WTC11 (cell line): ENCODE measurements at regions not wholly inside any gene's neighbourhood (a gene's known extent, or its start where the extent isn't known, plus 50 kb on each side); places are given as distances from the start of the nearest gene placed in this dataset.

Experiments used
- ATAC-seq: fragments of 200-7000 bp; cut with Tn5 transposase; 2 replicates; pipeline ENCODE4 v1.10.0; 2021; ENCODE audit warnings: mild to moderate bottlenecking, moderate library complexity
- CTCF ChIA-PET: fragments of 300-600 bp; sonication (Branson Sonifier 250); formaldehyde crosslinking; loops from one replicate; lab custom pipeline; 2021; ENCODE audit warnings: antibody characterized with exemption; lab: Charles Lee
- POLR2A ChIA-PET: fragments of 350-600 bp; sonication (Branson Sonifier 250); formaldehyde crosslinking; loops from one replicate; lab custom pipeline; 2021; ENCODE audit warnings: antibody characterized with exemption; lab: Charles Lee
- DNase-seq: peaks from one replicate; pipeline ENCODE4 v3.0.0; 2021; ENCODE audit warnings: low spot score
- H3K27ac Mint-ChIP-seq: 2 replicates; pipeline ENCODE4 v1.8.0; 2021; ENCODE audit warnings: mixed read lengths
- H3K27me3 Mint-ChIP-seq: 2 replicates; pipeline ENCODE4 v1.8.0; 2021; ENCODE audit warnings: low read depth, mild to moderate bottlenecking, moderate library complexity, mixed read lengths
- H3K36me3 Mint-ChIP-seq: 2 replicates; pipeline ENCODE4 v1.8.0; 2021; ENCODE audit warnings: mixed read lengths
- H3K4me1 Mint-ChIP-seq: 2 replicates; pipeline ENCODE4 v1.8.0; 2022; ENCODE audit warnings: mixed read lengths
- H3K4me3 Mint-ChIP-seq: 2 replicates; pipeline ENCODE4 v1.8.0; 2021; ENCODE audit warnings: mild to moderate bottlenecking, moderate library complexity, mixed read lengths
- H3K9me3 Mint-ChIP-seq: 2 replicates; pipeline ENCODE4 v1.8.0; 2021; ENCODE audit warnings: mixed read lengths
- ATF1 ChIP-seq: sonication (generic); formaldehyde crosslinking; IDR thresholded peaks from 2 replicates; pipeline ENCODE4 v1.8.1; 2023; ENCODE audit warnings: mild to moderate bottlenecking, moderate library complexity, missing genetic modification reagents
- ELF4 ChIP-seq: sonication (generic); formaldehyde crosslinking; IDR thresholded peaks from 2 replicates; pipeline ENCODE4 v1.8.1; 2022; ENCODE audit warnings: low read depth, mild to moderate bottlenecking, moderate library complexity, missing genetic modification reagents
- ESRRA ChIP-seq: sonication (generic); formaldehyde crosslinking; IDR thresholded peaks from 2 replicates; pipeline ENCODE4 v1.8.1; 2022; ENCODE audit warnings: mild to moderate bottlenecking, missing genetic modification reagents, borderline replicate concordance
- FOXK1 ChIP-seq: sonication (generic); formaldehyde crosslinking; IDR thresholded peaks from 2 replicates; pipeline ENCODE4 v1.8.0; 2022; ENCODE audit warnings: mild to moderate bottlenecking, moderate library complexity, missing genetic modification reagents
- FOXP1 ChIP-seq: sonication (generic); formaldehyde crosslinking; IDR thresholded peaks from 2 replicates; pipeline ENCODE4 v1.8.0; 2022; ENCODE audit warnings: missing genetic modification reagents, mild to moderate bottlenecking, moderate library complexity, borderline replicate concordance
- GTF2I ChIP-seq: fragments of 250-450 bp; sonication (Bioruptor Pico); conservative IDR thresholded peaks from 2 replicates; pipeline ENCODE4 v1.4.0; 2021; ENCODE audit warnings: mild to moderate bottlenecking
- IRF2 ChIP-seq: sonication (generic); formaldehyde crosslinking; IDR thresholded peaks from 2 replicates; pipeline ENCODE4 v1.8.0; 2022; ENCODE audit warnings: low read depth, missing genetic modification reagents, borderline replicate concordance
- KAT7 ChIP-seq: sonication (generic); formaldehyde crosslinking; IDR thresholded peaks from 2 replicates; pipeline ENCODE4 v1.8.1; 2023; ENCODE audit warnings: missing genetic modification reagents, mild to moderate bottlenecking, borderline replicate concordance
- NFATC4 ChIP-seq: fragments of 250-450 bp; sonication (Bioruptor Pico); IDR thresholded peaks from 2 replicates; pipeline ENCODE4 v1.9.0; 2021; ENCODE audit warnings: mild to moderate bottlenecking
- NFYB ChIP-seq: sonication (generic); formaldehyde crosslinking; conservative IDR thresholded peaks from 2 replicates; pipeline ENCODE4 v1.8.0; 2022; ENCODE audit warnings: low read depth, missing genetic modification reagents
- NR3C1 ChIP-seq: sonication (generic); formaldehyde crosslinking; conservative IDR thresholded peaks from 2 replicates; pipeline ENCODE4 v1.8.1; 2023; ENCODE audit warnings: low read depth, mild to moderate bottlenecking, missing genetic modification reagents
- PRRX2 ChIP-seq: fragments of 250-450 bp; sonication (Bioruptor Pico); IDR thresholded peaks from 2 replicates; pipeline ENCODE4 v1.8.0; 2021; ENCODE audit warnings: mild to moderate bottlenecking
- ZBTB21 ChIP-seq: sonication (generic); formaldehyde crosslinking; IDR thresholded peaks from 2 replicates; pipeline ENCODE4 v1.8.1; 2023; ENCODE audit warnings: mild to moderate bottlenecking, missing genetic modification reagents, borderline replicate concordance
- ZNF317 ChIP-seq: sonication (generic); formaldehyde crosslinking; IDR thresholded peaks from 2 replicates; pipeline ENCODE4 v1.8.1; 2023; ENCODE audit warnings: low read depth, mild to moderate bottlenecking, moderate library complexity, missing genetic modification reagents, borderline replicate concordance
- ZNF671 ChIP-seq: fragments of 250-450 bp; sonication (Bioruptor Pico); IDR thresholded peaks from 2 replicates; pipeline ENCODE4 v1.8.0; 2021; ENCODE audit warnings: mild to moderate bottlenecking
- TF ChIP-seq, protein P1 (sequence below): sonication (generic); formaldehyde crosslinking; IDR thresholded peaks from 2 replicates; pipeline ENCODE4 v1.8.1; 2023; ENCODE audit warnings: mild to moderate bottlenecking, missing genetic modification reagents
- TF ChIP-seq, protein P2 (sequence below): sonication (generic); formaldehyde crosslinking; IDR thresholded peaks from 2 replicates; pipeline ENCODE4 v1.8.0; 2023; ENCODE audit warnings: missing genetic modification reagents, mild to moderate bottlenecking, borderline replicate concordance
- TF ChIP-seq, protein P3 (sequence below): fragments of 200-600 bp; IDR thresholded peaks from 2 replicates; pipeline ENCODE4 v1.8.0; 2022; ENCODE audit warnings: antibody characterized with exemption
- TF ChIP-seq, protein P4 (sequence below): fragments of 250-450 bp; sonication (Bioruptor Pico); IDR thresholded peaks from 2 replicates; pipeline ENCODE4 v1.9.0; 2021; ENCODE audit warnings: mild to moderate bottlenecking
- TF ChIP-seq, protein P5 (sequence below): sonication (generic); formaldehyde crosslinking; IDR thresholded peaks from 2 replicates; pipeline ENCODE4 v1.8.1; 2023; ENCODE audit warnings: mild to moderate bottlenecking, missing genetic modification reagents, moderate library complexity
- TF ChIP-seq, protein P6 (sequence below): fragments of 250-450 bp; sonication (Bioruptor Pico); IDR thresholded peaks from 2 replicates; pipeline ENCODE4 v2.1.2; 2022; ENCODE audit warnings: mild to moderate bottlenecking, moderate library complexity
- TF ChIP-seq, protein P7 (sequence below): fragments of 250-450 bp; sonication (Bioruptor Pico); IDR thresholded peaks from 2 replicates; pipeline ENCODE4 v1.8.0; 2021; ENCODE audit warnings: mild to moderate bottlenecking

DNA sequence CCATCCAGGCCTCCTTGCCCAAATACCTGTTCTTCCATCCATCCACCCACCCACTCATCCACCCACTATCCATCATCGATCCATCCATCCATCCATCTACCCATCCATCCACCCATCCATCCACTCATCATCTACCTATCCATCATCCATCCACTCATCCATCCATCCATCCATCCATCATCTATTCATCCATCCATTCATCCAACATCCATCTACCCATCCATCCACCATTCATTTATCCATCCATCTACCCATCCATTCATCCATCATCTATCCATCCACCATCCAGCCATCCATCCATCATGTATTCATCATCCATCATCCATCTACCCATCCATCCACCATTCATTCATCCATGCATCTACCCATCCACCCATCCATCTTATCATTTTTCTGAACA lies 413.2 kb downstream of the CTTN start:
- Mint-ChIP-seq H3K4me3 (no peak overlapping the region), H3K9me3 (no peaks in the 10 kb centered on the region), H3K4me1 (no peaks in the 10 kb centered on the region), H3K27me3 (no peaks in the 10 kb centered on the region; the same call in 1 of the 2 replicates), H3K27ac (no peak overlapping the region), H3K36me3 (peaks cover 5% of the 10 kb centered on the region; the same call in 1 of the 2 replicates)
- CTCF ChIA-PET = no interaction called here
- TF ChIP-seq ATF1 (CRISPR knock-in tag) = no peak
- TF ChIP-seq, protein P1, sequence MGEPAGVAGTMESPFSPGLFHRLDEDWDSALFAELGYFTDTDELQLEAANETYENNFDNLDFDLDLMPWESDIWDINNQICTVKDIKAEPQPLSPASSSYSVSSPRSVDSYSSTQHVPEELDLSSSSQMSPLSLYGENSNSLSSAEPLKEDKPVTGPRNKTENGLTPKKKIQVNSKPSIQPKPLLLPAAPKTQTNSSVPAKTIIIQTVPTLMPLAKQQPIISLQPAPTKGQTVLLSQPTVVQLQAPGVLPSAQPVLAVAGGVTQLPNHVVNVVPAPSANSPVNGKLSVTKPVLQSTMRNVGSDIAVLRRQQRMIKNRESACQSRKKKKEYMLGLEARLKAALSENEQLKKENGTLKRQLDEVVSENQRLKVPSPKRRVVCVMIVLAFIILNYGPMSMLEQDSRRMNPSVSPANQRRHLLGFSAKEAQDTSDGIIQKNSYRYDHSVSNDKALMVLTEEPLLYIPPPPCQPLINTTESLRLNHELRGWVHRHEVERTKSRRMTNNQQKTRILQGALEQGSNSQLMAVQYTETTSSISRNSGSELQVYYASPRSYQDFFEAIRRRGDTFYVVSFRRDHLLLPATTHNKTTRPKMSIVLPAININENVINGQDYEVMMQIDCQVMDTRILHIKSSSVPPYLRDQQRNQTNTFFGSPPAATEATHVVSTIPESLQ (CRISPR knock-in tag) = no peak
- no peak for TF ChIP-seq NFATC4 (CRISPR knock-in tag)
- TF ChIP-seq, protein P2, sequence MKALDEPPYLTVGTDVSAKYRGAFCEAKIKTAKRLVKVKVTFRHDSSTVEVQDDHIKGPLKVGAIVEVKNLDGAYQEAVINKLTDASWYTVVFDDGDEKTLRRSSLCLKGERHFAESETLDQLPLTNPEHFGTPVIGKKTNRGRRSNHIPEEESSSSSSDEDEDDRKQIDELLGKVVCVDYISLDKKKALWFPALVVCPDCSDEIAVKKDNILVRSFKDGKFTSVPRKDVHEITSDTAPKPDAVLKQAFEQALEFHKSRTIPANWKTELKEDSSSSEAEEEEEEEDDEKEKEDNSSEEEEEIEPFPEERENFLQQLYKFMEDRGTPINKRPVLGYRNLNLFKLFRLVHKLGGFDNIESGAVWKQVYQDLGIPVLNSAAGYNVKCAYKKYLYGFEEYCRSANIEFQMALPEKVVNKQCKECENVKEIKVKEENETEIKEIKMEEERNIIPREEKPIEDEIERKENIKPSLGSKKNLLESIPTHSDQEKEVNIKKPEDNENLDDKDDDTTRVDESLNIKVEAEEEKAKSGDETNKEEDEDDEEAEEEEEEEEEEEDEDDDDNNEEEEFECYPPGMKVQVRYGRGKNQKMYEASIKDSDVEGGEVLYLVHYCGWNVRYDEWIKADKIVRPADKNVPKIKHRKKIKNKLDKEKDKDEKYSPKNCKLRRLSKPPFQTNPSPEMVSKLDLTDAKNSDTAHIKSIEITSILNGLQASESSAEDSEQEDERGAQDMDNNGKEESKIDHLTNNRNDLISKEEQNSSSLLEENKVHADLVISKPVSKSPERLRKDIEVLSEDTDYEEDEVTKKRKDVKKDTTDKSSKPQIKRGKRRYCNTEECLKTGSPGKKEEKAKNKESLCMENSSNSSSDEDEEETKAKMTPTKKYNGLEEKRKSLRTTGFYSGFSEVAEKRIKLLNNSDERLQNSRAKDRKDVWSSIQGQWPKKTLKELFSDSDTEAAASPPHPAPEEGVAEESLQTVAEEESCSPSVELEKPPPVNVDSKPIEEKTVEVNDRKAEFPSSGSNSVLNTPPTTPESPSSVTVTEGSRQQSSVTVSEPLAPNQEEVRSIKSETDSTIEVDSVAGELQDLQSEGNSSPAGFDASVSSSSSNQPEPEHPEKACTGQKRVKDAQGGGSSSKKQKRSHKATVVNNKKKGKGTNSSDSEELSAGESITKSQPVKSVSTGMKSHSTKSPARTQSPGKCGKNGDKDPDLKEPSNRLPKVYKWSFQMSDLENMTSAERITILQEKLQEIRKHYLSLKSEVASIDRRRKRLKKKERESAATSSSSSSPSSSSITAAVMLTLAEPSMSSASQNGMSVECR (CRISPR knock-in tag) = no peak
- TF ChIP-seq, protein P3, sequence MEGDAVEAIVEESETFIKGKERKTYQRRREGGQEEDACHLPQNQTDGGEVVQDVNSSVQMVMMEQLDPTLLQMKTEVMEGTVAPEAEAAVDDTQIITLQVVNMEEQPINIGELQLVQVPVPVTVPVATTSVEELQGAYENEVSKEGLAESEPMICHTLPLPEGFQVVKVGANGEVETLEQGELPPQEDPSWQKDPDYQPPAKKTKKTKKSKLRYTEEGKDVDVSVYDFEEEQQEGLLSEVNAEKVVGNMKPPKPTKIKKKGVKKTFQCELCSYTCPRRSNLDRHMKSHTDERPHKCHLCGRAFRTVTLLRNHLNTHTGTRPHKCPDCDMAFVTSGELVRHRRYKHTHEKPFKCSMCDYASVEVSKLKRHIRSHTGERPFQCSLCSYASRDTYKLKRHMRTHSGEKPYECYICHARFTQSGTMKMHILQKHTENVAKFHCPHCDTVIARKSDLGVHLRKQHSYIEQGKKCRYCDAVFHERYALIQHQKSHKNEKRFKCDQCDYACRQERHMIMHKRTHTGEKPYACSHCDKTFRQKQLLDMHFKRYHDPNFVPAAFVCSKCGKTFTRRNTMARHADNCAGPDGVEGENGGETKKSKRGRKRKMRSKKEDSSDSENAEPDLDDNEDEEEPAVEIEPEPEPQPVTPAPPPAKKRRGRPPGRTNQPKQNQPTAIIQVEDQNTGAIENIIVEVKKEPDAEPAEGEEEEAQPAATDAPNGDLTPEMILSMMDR = no peak
- TF ChIP-seq, protein P4, sequence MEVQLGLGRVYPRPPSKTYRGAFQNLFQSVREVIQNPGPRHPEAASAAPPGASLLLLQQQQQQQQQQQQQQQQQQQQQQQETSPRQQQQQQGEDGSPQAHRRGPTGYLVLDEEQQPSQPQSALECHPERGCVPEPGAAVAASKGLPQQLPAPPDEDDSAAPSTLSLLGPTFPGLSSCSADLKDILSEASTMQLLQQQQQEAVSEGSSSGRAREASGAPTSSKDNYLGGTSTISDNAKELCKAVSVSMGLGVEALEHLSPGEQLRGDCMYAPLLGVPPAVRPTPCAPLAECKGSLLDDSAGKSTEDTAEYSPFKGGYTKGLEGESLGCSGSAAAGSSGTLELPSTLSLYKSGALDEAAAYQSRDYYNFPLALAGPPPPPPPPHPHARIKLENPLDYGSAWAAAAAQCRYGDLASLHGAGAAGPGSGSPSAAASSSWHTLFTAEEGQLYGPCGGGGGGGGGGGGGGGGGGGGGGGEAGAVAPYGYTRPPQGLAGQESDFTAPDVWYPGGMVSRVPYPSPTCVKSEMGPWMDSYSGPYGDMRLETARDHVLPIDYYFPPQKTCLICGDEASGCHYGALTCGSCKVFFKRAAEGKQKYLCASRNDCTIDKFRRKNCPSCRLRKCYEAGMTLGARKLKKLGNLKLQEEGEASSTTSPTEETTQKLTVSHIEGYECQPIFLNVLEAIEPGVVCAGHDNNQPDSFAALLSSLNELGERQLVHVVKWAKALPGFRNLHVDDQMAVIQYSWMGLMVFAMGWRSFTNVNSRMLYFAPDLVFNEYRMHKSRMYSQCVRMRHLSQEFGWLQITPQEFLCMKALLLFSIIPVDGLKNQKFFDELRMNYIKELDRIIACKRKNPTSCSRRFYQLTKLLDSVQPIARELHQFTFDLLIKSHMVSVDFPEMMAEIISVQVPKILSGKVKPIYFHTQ = no peak
- TF ChIP-seq, protein P5, sequence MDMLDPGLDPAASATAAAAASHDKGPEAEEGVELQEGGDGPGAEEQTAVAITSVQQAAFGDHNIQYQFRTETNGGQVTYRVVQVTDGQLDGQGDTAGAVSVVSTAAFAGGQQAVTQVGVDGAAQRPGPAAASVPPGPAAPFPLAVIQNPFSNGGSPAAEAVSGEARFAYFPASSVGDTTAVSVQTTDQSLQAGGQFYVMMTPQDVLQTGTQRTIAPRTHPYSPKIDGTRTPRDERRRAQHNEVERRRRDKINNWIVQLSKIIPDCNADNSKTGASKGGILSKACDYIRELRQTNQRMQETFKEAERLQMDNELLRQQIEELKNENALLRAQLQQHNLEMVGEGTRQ = no peak
- TF ChIP-seq NFYB (CRISPR knock-in tag) = no peak
- no peak for TF ChIP-seq NR3C1 (CRISPR knock-in tag)
- TF ChIP-seq FOXP1 (CRISPR knock-in tag) = no peak
- TF ChIP-seq ELF4 (CRISPR knock-in tag) = no peak
- no peak for TF ChIP-seq ZNF317 (CRISPR knock-in tag)
- TF ChIP-seq KAT7 (CRISPR knock-in tag) = no peak
- no peak for DNase-seq
- ATAC-seq = no peak
- POLR2A ChIA-PET = no interaction called here

DNA sequence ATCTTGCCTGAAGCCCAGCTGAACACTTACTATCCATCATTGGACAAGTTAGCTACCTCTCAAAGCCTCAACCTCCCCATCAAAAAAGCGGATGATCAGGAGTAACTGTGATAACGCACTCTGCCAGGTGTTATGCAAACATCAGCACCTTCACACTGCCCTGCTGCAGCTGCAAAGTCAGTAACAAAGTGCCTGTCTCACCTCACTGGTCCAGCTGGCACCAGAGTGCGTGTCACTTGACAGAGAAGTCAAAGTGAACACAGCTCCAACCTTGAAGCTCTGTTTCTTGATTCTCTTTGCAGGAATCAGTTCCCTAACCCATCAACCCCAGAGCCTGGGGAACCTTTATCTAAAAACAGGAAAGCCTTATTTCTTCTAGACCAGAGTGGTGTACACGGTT lies 413.6 kb downstream of the CTTN start:
- H3K4me1 Mint-ChIP-seq = no peaks in the 10 kb centered on the region
- DNase-seq (no peak), ATAC-seq (no peak)
- ChIA-PET POLR2A (no interaction called here), CTCF (no interaction called here)
- H3K9me3 Mint-ChIP-seq = no peaks in the 10 kb centered on the region
- H3K4me3 Mint-ChIP-seq = no peak overlapping the region
- no peaks in the 10 kb centered on the region; the same call in 1 of the 2 replicates for H3K27me3 Mint-ChIP-seq
- TF ChIP-seq ESRRA (no peak), FOXK1 (CRISPR knock-in tag) (no peak), IRF2 (CRISPR knock-in tag) (no peak), GTF2I (CRISPR knock-in tag) (no peak), ZBTB21 (no peak), ZNF671 (CRISPR knock-in tag) (no peak), PRRX2 (no peak)
- TF ChIP-seq, protein P6, sequence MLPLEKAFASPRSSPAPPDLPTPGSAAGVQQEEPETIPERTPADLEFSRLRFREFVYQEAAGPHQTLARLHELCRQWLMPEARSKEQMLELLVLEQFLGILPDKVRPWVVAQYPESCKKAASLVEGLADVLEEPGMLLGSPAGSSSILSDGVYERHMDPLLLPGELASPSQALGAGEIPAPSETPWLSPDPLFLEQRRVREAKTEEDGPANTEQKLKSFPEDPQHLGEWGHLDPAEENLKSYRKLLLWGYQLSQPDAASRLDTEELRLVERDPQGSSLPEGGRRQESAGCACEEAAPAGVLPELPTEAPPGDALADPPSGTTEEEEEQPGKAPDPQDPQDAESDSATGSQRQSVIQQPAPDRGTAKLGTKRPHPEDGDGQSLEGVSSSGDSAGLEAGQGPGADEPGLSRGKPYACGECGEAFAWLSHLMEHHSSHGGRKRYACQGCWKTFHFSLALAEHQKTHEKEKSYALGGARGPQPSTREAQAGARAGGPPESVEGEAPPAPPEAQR (CRISPR knock-in tag) = no peak
- TF ChIP-seq, protein P7, sequence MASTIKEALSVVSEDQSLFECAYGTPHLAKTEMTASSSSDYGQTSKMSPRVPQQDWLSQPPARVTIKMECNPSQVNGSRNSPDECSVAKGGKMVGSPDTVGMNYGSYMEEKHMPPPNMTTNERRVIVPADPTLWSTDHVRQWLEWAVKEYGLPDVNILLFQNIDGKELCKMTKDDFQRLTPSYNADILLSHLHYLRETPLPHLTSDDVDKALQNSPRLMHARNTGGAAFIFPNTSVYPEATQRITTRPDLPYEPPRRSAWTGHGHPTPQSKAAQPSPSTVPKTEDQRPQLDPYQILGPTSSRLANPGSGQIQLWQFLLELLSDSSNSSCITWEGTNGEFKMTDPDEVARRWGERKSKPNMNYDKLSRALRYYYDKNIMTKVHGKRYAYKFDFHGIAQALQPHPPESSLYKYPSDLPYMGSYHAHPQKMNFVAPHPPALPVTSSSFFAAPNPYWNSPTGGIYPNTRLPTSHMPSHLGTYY (CRISPR knock-in tag) = no peak
- peaks cover 5% of the 10 kb centered on the region; the same call in 1 of the 2 replicates for H3K36me3 Mint-ChIP-seq
- H3K27ac Mint-ChIP-seq = no peak overlapping the region
